GM12873 (cell line): ENCODE measurements at regions not wholly inside any gene's neighbourhood (a gene's known extent, or its start where the extent isn't known, plus 50 kb on each side); places are given as distances from the start of the nearest gene placed in this dataset.

Experiments used
- CTCF ChIP-seq: IDR thresholded peaks from 2 replicates; pipeline ENCODE4 v1.5.1; 2012; ENCODE audit warnings: low read depth, mild to moderate bottlenecking, moderate library complexity, low read length, control low read depth; ENCODE audit not compliant: insufficient read depth; ENCODE audit errors: missing control alignments

- no peak for TF ChIP-seq CTCF
Observed at GRCh38 chr9:78097541-78097940, 65.9 kb upstream of the GNAQ start.

GRCh38 chr9:78091731-78092130, 60.1 kb upstream of the GNAQ start:
- TF ChIP-seq CTCF, result no peak

GRCh38 chr9:78089111-78089510, 57.5 kb upstream of the GNAQ start:
- no peak for TF ChIP-seq CTCF
